H9 (cell line): ENCODE measurements at regions not wholly inside any gene's neighbourhood (a gene's known extent, or its start where the extent isn't known, plus 50 kb on each side); places are given as distances from the start of the nearest gene placed in this dataset.
A peak's percentile ranks its signal among the peaks of the same experiment; 100 is the strongest.

Experiments used
- DNase-seq: peaks from one replicate; pipeline ENCODE4 v3.0.0-alpha.2; 2017
- H2AFZ ChIP-seq: one replicate; pipeline ENCODE4 v1.6.1; 2013; ENCODE audit warnings: mild to moderate bottlenecking, low read length, control low read depth, moderate library complexity
- H2AK5ac ChIP-seq: 2 replicates; pipeline ENCODE4 v1.6.1; 2013; ENCODE audit warnings: low read length, control low read depth, mixed read lengths; ENCODE audit not compliant: insufficient read length
- H2BK120ac ChIP-seq: one replicate; pipeline ENCODE4 v1.6.1; 2013; ENCODE audit warnings: low read depth, mild to moderate bottlenecking, low read length, control low read depth, inconsistent platforms; ENCODE audit not compliant: poor library complexity, severe bottlenecking
- H2BK12ac ChIP-seq: 2 replicates; pipeline ENCODE4 v1.6.1; 2013; ENCODE audit warnings: low read length, control low read depth, mixed read lengths, low read depth; ENCODE audit not compliant: insufficient read length
- H2BK15ac ChIP-seq: 2 replicates; pipeline ENCODE4 v1.6.1; 2013; ENCODE audit warnings: low read depth, low read length, control low read depth
- H2BK20ac ChIP-seq: one replicate; pipeline ENCODE4 v1.6.1; 2013; ENCODE audit warnings: low read depth, mild to moderate bottlenecking, low read length, control low read depth, inconsistent platforms; ENCODE audit not compliant: poor library complexity, severe bottlenecking
- H2BK5ac ChIP-seq: 2 replicates; pipeline ENCODE4 v1.6.1; 2013; ENCODE audit warnings: low read length, control low read depth, mixed read lengths; ENCODE audit not compliant: insufficient read length
- H3K14ac ChIP-seq: 2 replicates; pipeline ENCODE4 v1.6.1; 2013; ENCODE audit warnings: low read length, control low read depth; ENCODE audit not compliant: insufficient read depth
- H3K18ac ChIP-seq: 2 replicates; pipeline ENCODE4 v1.6.1; 2013; ENCODE audit warnings: low read depth, mild to moderate bottlenecking, mixed read lengths, low read length, control low read depth; ENCODE audit not compliant: insufficient read length
- H3K23ac ChIP-seq: 2 replicates; pipeline ENCODE4 v1.6.1; 2013; ENCODE audit warnings: low read length, control low read depth, mixed read lengths, low read depth; ENCODE audit not compliant: insufficient read length
- H3K23me2 ChIP-seq: 2 replicates; pipeline ENCODE4 v1.6.1; 2013; ENCODE audit warnings: low read depth, mild to moderate bottlenecking, mixed read lengths, low read length, control low read depth; ENCODE audit not compliant: insufficient read length, poor library complexity, severe bottlenecking
- H3K27ac ChIP-seq: 2 replicates; pipeline ENCODE4 v1.5.1; 2013; ENCODE audit warnings: low read length, control low read depth, mixed read lengths, low read depth; ENCODE audit not compliant: insufficient read length
- H3K27me3 ChIP-seq: 2 replicates; pipeline ENCODE4 v1.6.1; 2013; ENCODE audit warnings: low read length, control low read depth, inconsistent platforms; ENCODE audit not compliant: insufficient read depth
- H3K4ac ChIP-seq: 2 replicates; pipeline ENCODE4 v1.6.1; 2013; ENCODE audit warnings: low read depth, mild to moderate bottlenecking, control low read depth, inconsistent platforms, low read length, moderate library complexity
- H3K4me1 ChIP-seq: 2 replicates; pipeline ENCODE4 v1.6.1; 2013; ENCODE audit warnings: low read length, control low read depth, inconsistent platforms; ENCODE audit not compliant: insufficient read depth
- H3K4me2 ChIP-seq: 2 replicates; pipeline ENCODE4 v1.6.1; 2013; ENCODE audit warnings: low read length, control low read depth, mixed read lengths; ENCODE audit not compliant: insufficient read length, insufficient read depth
- H3K56ac ChIP-seq: 2 replicates; pipeline ENCODE4 v1.6.1; 2013; ENCODE audit warnings: low read depth, mild to moderate bottlenecking, mixed read lengths, low read length, control low read depth; ENCODE audit not compliant: insufficient read length
- H3K79me1 ChIP-seq: 2 replicates; pipeline ENCODE4 v1.6.1; 2013; ENCODE audit warnings: low read depth, mild to moderate bottlenecking, moderate library complexity, low read length, control low read depth, inconsistent platforms; ENCODE audit not compliant: insufficient read depth, poor library complexity, severe bottlenecking
- H3K79me2 ChIP-seq: 2 replicates; pipeline ENCODE4 v1.6.1; 2013; ENCODE audit warnings: low read length, control low read depth, inconsistent platforms; ENCODE audit not compliant: insufficient read depth
- H3K9ac ChIP-seq: 2 replicates; pipeline ENCODE4 v1.6.1; 2013; ENCODE audit warnings: low read length, control low read depth, mixed read lengths; ENCODE audit not compliant: insufficient read length; ENCODE audit errors: extremely low read depth
- H3K9me3 ChIP-seq: one replicate; pipeline ENCODE4 v1.6.1; 2013; ENCODE audit warnings: low read depth, low read length, inconsistent platforms; ENCODE audit not compliant: control insufficient read depth
- H3T11ph ChIP-seq: one replicate; pipeline ENCODE4 v1.6.1; 2013; ENCODE audit warnings: mild to moderate bottlenecking, low read length, control low read depth, inconsistent platforms
- H4K20me1 ChIP-seq: one replicate; pipeline ENCODE4 v1.6.1; 2013; ENCODE audit not compliant: control insufficient read depth, insufficient read length, insufficient read depth
- H4K5ac ChIP-seq: 2 replicates; pipeline ENCODE4 v1.6.1; 2013; ENCODE audit warnings: low read depth, mild to moderate bottlenecking, mixed read lengths, low read length, control low read depth; ENCODE audit not compliant: insufficient read length
- H4K8ac ChIP-seq: replicated peaks from 2 replicates; pipeline ENCODE4 v1.6.1; 2013; ENCODE audit warnings: low read length, control low read depth, mixed read lengths, low read depth; ENCODE audit not compliant: insufficient read length
- H4K91ac ChIP-seq: 2 replicates; pipeline ENCODE4 v1.6.1; 2013; ENCODE audit warnings: low read depth, mild to moderate bottlenecking, moderate library complexity, mixed read lengths, low read length, control low read depth; ENCODE audit not compliant: insufficient read length
- H3K27ac Mint-ChIP-seq, 3 experiments: 2 replicates in 2 of 3; 3 replicates in 1 of 3; pipeline ENCODE4 v1.8.0; 2020 to 2021; ENCODE audit warnings: mixed read lengths in 3 of 3, mild to moderate bottlenecking in 1 of 3, moderate library complexity in 1 of 3
- H3K27me3 Mint-ChIP-seq: 2 replicates; pipeline ENCODE4 v1.8.0; 2021; ENCODE audit warnings: low read depth, mild to moderate bottlenecking, moderate library complexity, mixed read lengths
- H3K36me3 Mint-ChIP-seq, 3 experiments: 2 replicates in 2 of 3; 3 replicates in 1 of 3; pipeline ENCODE4 v1.8.0; 2020 to 2021; ENCODE audit warnings: low read depth in 3 of 3, mixed read lengths in 3 of 3; ENCODE audit not compliant: insufficient read depth in 1 of 3
- H3K4me1 Mint-ChIP-seq, 2 experiments: 2 replicates each; pipeline ENCODE4 v1.8.0; 2020; ENCODE audit warnings: mixed read lengths in 2 of 2
- H3K4me3 Mint-ChIP-seq, 2 experiments: 2 replicates in 1 of 2; 3 replicates in 1 of 2; pipeline ENCODE4 v1.8.0; 2020 to 2021; ENCODE audit warnings: mild to moderate bottlenecking in 2 of 2, mixed read lengths in 2 of 2, moderate library complexity in 1 of 2
- H3K9me3 Mint-ChIP-seq, 2 experiments: 2 replicates in 1 of 2; 3 replicates in 1 of 2; pipeline ENCODE4 v1.8.0; 2020; ENCODE audit warnings: mild to moderate bottlenecking in 2 of 2, mixed read lengths in 2 of 2, moderate library complexity in 1 of 2
- CTCF ChIP-seq: fragments of 200-600 bp; sonication (generic); conservative IDR thresholded peaks from 3 replicates; pipeline ENCODE4 v1.8.0; 2021; ENCODE audit warnings: antibody characterized with exemption, mild to moderate bottlenecking
- WGBS: extraction: QIAGEN DNeasy Blood & Tissue Kit; methylation state at CpG from one replicate; pipeline ENCODE4 v1.1.7; 2013; ENCODE audit warnings: missing lambda C conversion rate, low lambda C conversion rate, mixed read lengths; ENCODE audit not compliant: insufficient read length; ENCODE audit errors: extremely low coverage; 5-methylcytosine and 5-hydroxymethylcytosine counted together

- Histone ChIP-seq H3K4me1 (no peaks in the 10 kb centered on the region), H4K5ac (no peak overlapping the region), H3K4ac (no peak overlapping the region), H3K4me2 (no peak overlapping the region), H3K79me1 (no peaks in the 10 kb centered on the region), H2BK15ac (no peak overlapping the region), H3K9me3 (no peaks in the 10 kb centered on the region), H3K56ac (no peak overlapping the region), H2BK120ac (no peak overlapping the region), H3K18ac (no peak overlapping the region), H3K27ac (no peak overlapping the region), H3K27me3 (no peaks in the 10 kb centered on the region), H4K91ac (no peak overlapping the region), H2BK5ac (no peak overlapping the region), H3K79me2 (no peaks in the 10 kb centered on the region), H3K23ac (no peak overlapping the region), H3K9ac (no peak overlapping the region), H4K20me1 (no peaks in the 10 kb centered on the region), H3K23me2 (no peaks in the 10 kb centered on the region), H3K14ac (no peak overlapping the region), H3T11ph (no peak overlapping the region), H2BK20ac (no peak overlapping the region), H2BK12ac (no peak overlapping the region), H2AK5ac (no peak overlapping the region), H2AFZ (no peak overlapping the region), H4K8ac (no peak overlapping the region)
- Mint-ChIP-seq H3K4me3 (no peak overlapping the region), H3K27me3 (no peaks in the 10 kb centered on the region), H3K9me3 (no peaks in the 10 kb centered on the region; a peak in 1 of 5 replicates), H3K36me3 (no peaks in the 10 kb centered on the region), H3K4me1 (no peaks in the 10 kb centered on the region), H3K27ac (peak overlapping the region in 2 of 3 experiments; percentile 45 to 58; a peak in 2 of 7 replicates)
- no peak for DNase-seq
- no CpG with 5 or more reads among the region's 4 CpGs for WGBS
- no peak for TF ChIP-seq CTCF
These were observed 566.9 kb upstream of the CCDC54 start for GRCh38 chr3:106810300-106810875.
